ENCODE measurements at regions not wholly inside any gene's neighbourhood (a gene's known extent, or its start where the extent isn't known, plus 50 kb on each side); places are given as distances from the start of the nearest gene placed in this dataset.
A peak's percentile ranks its signal among the peaks of the same experiment; 100 is the strongest.

DNA sequence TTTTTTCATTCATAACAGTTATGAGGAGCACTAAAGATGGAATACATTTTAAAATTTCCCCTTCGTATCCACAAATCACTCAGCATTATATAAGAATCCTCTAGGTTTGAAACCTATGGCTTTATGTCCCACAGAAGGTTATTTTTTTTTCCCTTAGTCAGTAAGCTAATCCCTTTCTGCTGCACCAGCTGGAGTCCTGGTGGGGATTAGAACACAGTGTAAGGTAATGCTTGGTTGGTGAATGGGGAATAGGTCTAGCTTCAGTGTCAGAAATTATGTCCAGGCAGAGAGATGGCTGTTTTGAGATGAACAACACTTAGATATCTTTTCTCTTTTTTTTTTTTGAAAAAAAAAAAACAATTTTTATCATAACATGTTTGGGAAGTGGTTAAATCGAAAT lies 116.6 kb downstream of the RASGEF1B start:
- H3K27me3 ChIP-seq (replicated peaks in 2 of 5; ENCODE audit: control insufficient read depth in 4 of 5, insufficient read depth in 5 of 5, low read length in 4 of 5), result no peaks in the 10 kb centered on the region
- no peak overlapping the region for H3K4me3 ChIP-seq (ENCODE audit: control insufficient read depth in 1 of 7, extremely low read depth in 1 of 7, insufficient read depth in 4 of 7, low read depth in 2 of 7, low read length in 6 of 7)
- DNase-seq, result no peak
- no peaks in the 10 kb centered on the region for H3K36me3 ChIP-seq (ENCODE audit: control insufficient read depth in 4 of 4, insufficient read depth in 4 of 4, low read length in 3 of 4)
- ChIA-PET CTCF (interaction anchor here (2.2 to 7.5 kb wide), 2 partner anchors 140 to 286 kb away, joined by 6 to 84 read pairs; partner anchors contain the start of gene PRKG2), POLR2A (no interaction called here)
- no peak overlapping the region for H3K27ac ChIP-seq (ENCODE audit: insufficient read depth in 1 of 2, low read depth in 1 of 2, low read length in 2 of 2, poor library complexity in 1 of 2, severe bottlenecking in 2 of 2)
- no CpG with 5 or more reads among the region's 2 CpGs for WGBS (ENCODE audit: insufficient coverage)
- H3K9me3 ChIP-seq (ENCODE audit: control extremely low read depth in 1 of 5, control insufficient read depth in 4 of 5, insufficient read depth in 2 of 5, low read depth in 1 of 5, low read length in 4 of 5), result no peaks in the 10 kb centered on the region
- peaks cover 0 to 12% (median 5%) of the 10 kb centered on the region in 4 experiments for H3K4me1 ChIP-seq (ENCODE audit: control extremely low read depth in 1 of 4, control insufficient read depth in 4 of 4, insufficient read depth in 4 of 4, low read length in 3 of 4)

DNA sequence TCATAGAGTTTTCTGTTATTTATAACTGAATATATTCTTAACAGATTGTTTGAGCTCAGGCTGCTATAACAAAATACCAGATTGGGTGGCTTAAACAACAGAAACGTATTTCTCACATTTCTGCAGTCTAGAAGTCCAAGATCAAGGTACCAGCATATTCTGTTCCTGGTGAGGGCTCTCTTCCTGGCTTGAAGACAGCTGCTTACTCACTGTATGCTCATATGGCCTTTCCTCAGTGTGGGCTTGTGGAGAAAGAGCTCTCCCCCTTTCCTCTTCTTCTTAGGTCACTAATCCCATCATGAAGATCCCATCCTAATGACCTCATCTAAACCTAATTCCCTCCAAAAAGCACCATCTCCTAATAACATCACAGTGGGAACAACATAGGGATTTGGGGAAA lies 117.8 kb downstream of the RASGEF1B start:
- no peak for DNase-seq
- Histone ChIP-seq H3K27ac (ENCODE audit: insufficient read depth in 1 of 2, low read depth in 1 of 2, low read length in 2 of 2, poor library complexity in 1 of 2, severe bottlenecking in 2 of 2) (no peak overlapping the region), H3K27me3 (replicated peaks in 2 of 5; ENCODE audit: control insufficient read depth in 4 of 5, insufficient read depth in 5 of 5, low read length in 4 of 5) (no peaks in the 10 kb centered on the region), H3K9me3 (ENCODE audit: control extremely low read depth in 1 of 5, control insufficient read depth in 4 of 5, insufficient read depth in 2 of 5, low read depth in 1 of 5, low read length in 4 of 5) (no peaks in the 10 kb centered on the region), H3K4me1 (ENCODE audit: control extremely low read depth in 1 of 4, control insufficient read depth in 4 of 4, insufficient read depth in 4 of 4, low read length in 3 of 4) (peaks cover 0 to 13% (median 6%) of the 10 kb centered on the region in 4 experiments), H3K36me3 (ENCODE audit: control insufficient read depth in 4 of 4, insufficient read depth in 4 of 4, low read length in 3 of 4) (no peaks in the 10 kb centered on the region), H3K4me3 (ENCODE audit: control insufficient read depth in 1 of 7, extremely low read depth in 1 of 7, insufficient read depth in 4 of 7, low read depth in 2 of 7, low read length in 6 of 7) (no peak overlapping the region)
- 90% methylated on average over 1 of the region's 1 CpG for WGBS (ENCODE audit: insufficient coverage)
- POLR2A ChIA-PET, result no interaction called here
- CTCF ChIA-PET, result interaction anchor here (1.0 to 7.5 kb wide), 7 partner anchors 11 to 285 kb away, joined by 3 to 84 read pairs (median 4); partner anchors contain the start of gene PRKG2

DNA sequence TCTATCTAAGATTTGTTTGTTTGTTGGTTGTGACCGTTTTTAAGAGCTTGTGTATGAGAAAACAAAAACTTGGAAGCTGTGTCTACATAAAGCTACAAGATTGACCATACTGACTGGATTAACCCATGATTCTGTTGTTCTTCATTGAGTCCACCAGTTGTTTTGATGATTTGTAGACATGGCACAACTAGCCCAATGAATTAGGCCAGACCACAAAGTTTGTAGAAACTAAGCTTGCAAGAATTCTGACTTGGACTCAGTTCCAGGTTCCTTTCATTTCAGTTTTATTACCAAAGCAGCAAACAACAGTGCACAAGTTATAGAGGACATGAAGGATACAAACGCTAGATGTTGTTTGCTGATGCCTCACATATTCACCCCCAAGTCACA lies 119.3 kb downstream of the RASGEF1B start:
- no peak overlapping the region for H3K27ac ChIP-seq (ENCODE audit: insufficient read depth in 1 of 2, low read depth in 1 of 2, low read length in 2 of 2, poor library complexity in 1 of 2, severe bottlenecking in 2 of 2)
- no peaks in the 10 kb centered on the region for H3K27me3 ChIP-seq (replicated peaks in 2 of 5; ENCODE audit: control insufficient read depth in 4 of 5, insufficient read depth in 5 of 5, low read length in 4 of 5)
- peaks cover 0 to 13% (median 6%) of the 10 kb centered on the region in 4 experiments for H3K4me1 ChIP-seq (ENCODE audit: control extremely low read depth in 1 of 4, control insufficient read depth in 4 of 4, insufficient read depth in 4 of 4, low read length in 3 of 4)
- DNase-seq, result no peak
- no peaks in the 10 kb centered on the region for H3K36me3 ChIP-seq (ENCODE audit: control insufficient read depth in 4 of 4, insufficient read depth in 4 of 4, low read length in 3 of 4)
- no peak overlapping the region for H3K4me3 ChIP-seq (ENCODE audit: control insufficient read depth in 1 of 7, extremely low read depth in 1 of 7, insufficient read depth in 4 of 7, low read depth in 2 of 7, low read length in 6 of 7)
- CTCF ChIA-PET, result interaction anchor here (0.6 to 7.5 kb wide), 26 partner anchors 8 to 287 kb away, joined by 3 to 84 read pairs (median 4); partner anchors contain the start of gene PRKG2
- WGBS (ENCODE audit: insufficient coverage), result 94% methylated on average over 2 of the region's 2 CpGs
- peaks cover 0 to 2% (median 0%) of the 10 kb centered on the region in 5 experiments for H3K9me3 ChIP-seq (ENCODE audit: control extremely low read depth in 1 of 5, control insufficient read depth in 4 of 5, insufficient read depth in 2 of 5, low read depth in 1 of 5, low read length in 4 of 5)
- POLR2A ChIA-PET, result interaction anchor here (0.6 kb wide), 1 partner anchor 173 kb away, joined by 3 read pairs; no protein-coding TSS in a partner anchor

- Histone ChIP-seq H3K27me3 (replicated peaks in 2 of 5; ENCODE audit: control insufficient read depth in 4 of 5, insufficient read depth in 5 of 5, low read length in 4 of 5) (no peaks in the 10 kb centered on the region), H3K36me3 (ENCODE audit: control insufficient read depth in 4 of 4, insufficient read depth in 4 of 4, low read length in 3 of 4) (no peaks in the 10 kb centered on the region), H3K27ac (ENCODE audit: insufficient read depth in 1 of 2, low read depth in 1 of 2, low read length in 2 of 2, poor library complexity in 1 of 2, severe bottlenecking in 2 of 2) (no peak overlapping the region), H3K4me1 (ENCODE audit: control extremely low read depth in 1 of 4, control insufficient read depth in 4 of 4, insufficient read depth in 4 of 4, low read length in 3 of 4) (peaks cover 0 to 13% (median 6%) of the 10 kb centered on the region in 4 experiments), H3K9me3 (ENCODE audit: control extremely low read depth in 1 of 5, control insufficient read depth in 4 of 5, insufficient read depth in 2 of 5, low read depth in 1 of 5, low read length in 4 of 5) (peaks cover 0 to 2% (median 0%) of the 10 kb centered on the region in 5 experiments), H3K4me3 (ENCODE audit: control insufficient read depth in 1 of 7, extremely low read depth in 1 of 7, insufficient read depth in 4 of 7, low read depth in 2 of 7, low read length in 6 of 7) (peak overlapping the region in 2 of 7 experiments; percentile 40 to 48)
- POLR2A ChIA-PET, result interaction anchor here (0.6 kb wide), 1 partner anchor 173 kb away, joined by 3 read pairs; no protein-coding TSS in a partner anchor
- peak; percentile 88 to 91 (median 88) for DNase-seq
- WGBS (ENCODE audit: insufficient coverage), result 25% methylated on average over 9 of the region's 11 CpGs
- CTCF ChIA-PET, result interaction anchor here (0.6 to 7.5 kb wide), 34 partner anchors 9 to 989 kb away, joined by 3 to 84 read pairs (median 4); partner anchors contain the start of gene PRKG2
Measured at GRCh38 chr4:81351654-81352445, 119.9 kb downstream of the RASGEF1B start.

DNA sequence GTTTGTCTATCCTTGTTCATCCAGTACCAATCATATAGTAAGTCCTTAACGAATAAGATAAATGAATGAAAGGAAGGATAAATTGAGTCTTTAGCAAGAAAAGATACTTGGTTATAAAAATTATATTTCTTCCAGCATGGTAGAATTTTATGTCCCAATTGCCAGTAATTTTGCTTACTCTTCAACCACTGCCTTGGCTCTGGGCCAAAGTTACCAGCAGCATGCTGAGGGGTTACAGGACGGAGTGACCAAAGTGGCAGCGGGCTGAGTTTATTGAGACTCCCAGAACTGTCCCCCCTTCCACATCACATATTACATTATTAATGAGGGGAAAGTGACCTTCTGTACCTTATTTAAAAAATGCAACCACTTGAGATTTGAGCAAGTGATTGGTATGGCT lies 121.7 kb downstream of the RASGEF1B start:
- no peaks in the 10 kb centered on the region for H3K36me3 ChIP-seq (ENCODE audit: control insufficient read depth in 4 of 4, insufficient read depth in 4 of 4, low read length in 3 of 4)
- peaks cover 0 to 2% (median 0%) of the 10 kb centered on the region in 5 experiments for H3K9me3 ChIP-seq (ENCODE audit: control extremely low read depth in 1 of 5, control insufficient read depth in 4 of 5, insufficient read depth in 2 of 5, low read depth in 1 of 5, low read length in 4 of 5)
- POLR2A ChIA-PET, result no interaction called here
- DNase-seq, result peak in 2 of 3 donors; percentile 41 to 56
- peaks cover 0 to 13% (median 6%) of the 10 kb centered on the region in 4 experiments for H3K4me1 ChIP-seq (ENCODE audit: control extremely low read depth in 1 of 4, control insufficient read depth in 4 of 4, insufficient read depth in 4 of 4, low read length in 3 of 4)
- H3K27ac ChIP-seq (ENCODE audit: insufficient read depth in 1 of 2, low read depth in 1 of 2, low read length in 2 of 2, poor library complexity in 1 of 2, severe bottlenecking in 2 of 2), result no peak overlapping the region
- no peaks in the 10 kb centered on the region for H3K27me3 ChIP-seq (replicated peaks in 2 of 5; ENCODE audit: control insufficient read depth in 4 of 5, insufficient read depth in 5 of 5, low read length in 4 of 5)
- CTCF ChIA-PET, result interaction anchor here (1.1 to 7.5 kb wide), 6 partner anchors 15 to 281 kb away, joined by 3 to 84 read pairs (median 14); partner anchors contain the start of gene PRKG2
- H3K4me3 ChIP-seq (ENCODE audit: control insufficient read depth in 1 of 7, extremely low read depth in 1 of 7, insufficient read depth in 4 of 7, low read depth in 2 of 7, low read length in 6 of 7), result no peak overlapping the region
- WGBS (ENCODE audit: insufficient coverage), result no CpG with 5 or more reads among the region's 3 CpGs

GRCh38 chr4:81348778-81349094 lies 123.0 kb downstream of the RASGEF1B start:
- WGBS (ENCODE audit: insufficient coverage), result no CpG with 5 or more reads among the region's 1 CpG
- DNase-seq, result no peak
- CTCF ChIA-PET, result interaction anchor here (0.9 to 3.5 kb wide), 3 partner anchors 121 to 279 kb away, joined by 3 to 18 read pairs (median 9); no protein-coding TSS in a partner anchor

More at GRCh38 chr4:81348778-81349094, 123.0 kb downstream of the RASGEF1B start:
- no peaks in the 10 kb centered on the region for H3K27me3 ChIP-seq (replicated peaks in 2 of 5; ENCODE audit: control insufficient read depth in 4 of 5, insufficient read depth in 5 of 5, low read length in 4 of 5)
- no peaks in the 10 kb centered on the region for H3K36me3 ChIP-seq (ENCODE audit: control insufficient read depth in 4 of 4, insufficient read depth in 4 of 4, low read length in 3 of 4)
- H3K4me3 ChIP-seq (ENCODE audit: control insufficient read depth in 1 of 7, extremely low read depth in 1 of 7, insufficient read depth in 4 of 7, low read depth in 2 of 7, low read length in 6 of 7), result no peak overlapping the region
- H3K4me1 ChIP-seq (ENCODE audit: control extremely low read depth in 1 of 4, control insufficient read depth in 4 of 4, insufficient read depth in 4 of 4, low read length in 3 of 4), result peaks cover 0 to 13% (median 6%) of the 10 kb centered on the region in 4 experiments
- POLR2A ChIA-PET, result no interaction called here
- H3K9me3 ChIP-seq (ENCODE audit: control extremely low read depth in 1 of 5, control insufficient read depth in 4 of 5, insufficient read depth in 2 of 5, low read depth in 1 of 5, low read length in 4 of 5), result peaks cover 0 to 2% (median 0%) of the 10 kb centered on the region in 5 experiments
- no peak overlapping the region for H3K27ac ChIP-seq (ENCODE audit: insufficient read depth in 1 of 2, low read depth in 1 of 2, low read length in 2 of 2, poor library complexity in 1 of 2, severe bottlenecking in 2 of 2)
